SU-DHL-6 (cell line): ENCODE measurements at regions not wholly inside any gene's neighbourhood (a gene's known extent, or its start where the extent isn't known, plus 50 kb on each side); places are given as distances from the start of the nearest gene placed in this dataset.

Experiments
- H2AFZ ChIP-seq: fragments of 200-600 bp; sonication (generic); 2 replicates; pipeline ENCODE4 v1.6.1; 2014; ENCODE audit warnings: low read depth, mild to moderate bottlenecking, moderate library complexity, mixed read lengths, antibody characterized with exemption, low read length; ENCODE audit not compliant: severe bottlenecking
- H3F3A ChIP-seq: fragments of 200-600 bp; shearing (Covaris generic); 2 replicates; pipeline ENCODE4 v1.6.0; 2016; ENCODE audit warnings: antibody characterized with exemption, mild to moderate bottlenecking; ENCODE audit not compliant: insufficient read depth
- H3K27ac ChIP-seq: fragments of 200-600 bp; sonication (generic); 2 replicates; pipeline ENCODE4 v1.5.1; 2016; ENCODE audit warnings: low read depth, mild to moderate bottlenecking, low read length, moderate library complexity, mixed read lengths
- H3K27me3 ChIP-seq: fragments of 200-600 bp; sonication (generic), shearing (Covaris generic); 2 replicates; pipeline ENCODE4 v1.6.0; 2014; ENCODE audit warnings: mild to moderate bottlenecking, low read length
- H3K36me3 ChIP-seq: fragments of 200-600 bp; sonication (generic); 2 replicates; pipeline ENCODE4 v1.6.1; 2014; ENCODE audit warnings: mild to moderate bottlenecking, low read length, mixed read lengths
- H3K4me2 ChIP-seq: fragments of 300-600, 200-600 bp; shearing (Covaris generic), sonication (generic); 2 replicates; pipeline ENCODE4 v1.6.0; 2014; ENCODE audit warnings: low read length, low read depth, mild to moderate bottlenecking; ENCODE audit not compliant: poor library complexity, severe bottlenecking
- H3K4me3 ChIP-seq: fragments of 200-600 bp; sonication (generic); 2 replicates; pipeline ENCODE4 v1.5.1; 2014; ENCODE audit warnings: antibody characterized with exemption, low read length, mild to moderate bottlenecking, mixed read lengths; ENCODE audit not compliant: insufficient read depth, poor library complexity, severe bottlenecking
- H3K79me2 ChIP-seq: fragments of 200-600 bp; sonication (generic); 2 replicates; pipeline ENCODE4 v1.6.1; 2014; ENCODE audit warnings: mild to moderate bottlenecking, low read length, moderate library complexity; ENCODE audit not compliant: insufficient read depth
- H3K9ac ChIP-seq: fragments of 200-600 bp; sonication (generic); 2 replicates; pipeline ENCODE4 v1.7.0; 2014; ENCODE audit warnings: mild to moderate bottlenecking, low read length
- H3K9me2 ChIP-seq: fragments of 200-600 bp; sonication (generic); replicated peaks from 2 replicates; pipeline ENCODE4 v1.6.1; 2014; ENCODE audit warnings: low read length; ENCODE audit not compliant: insufficient read depth
- H3K9me3 ChIP-seq: fragments of 200-600 bp; sonication (generic); 2 replicates; pipeline ENCODE4 v1.6.1; 2014; ENCODE audit warnings: low read length, mixed read lengths; ENCODE audit not compliant: insufficient read depth
- H4K20me1 ChIP-seq: fragments of 200-600 bp; sonication (generic); 2 replicates; pipeline ENCODE4 v1.6.1; 2014; ENCODE audit warnings: low read depth, mild to moderate bottlenecking, antibody characterized with exemption, low read length, moderate library complexity, mixed read lengths
- CTCF ChIP-seq: fragments of 200-600 bp; sonication (generic); IDR thresholded peaks from one replicate; pipeline ENCODE4 v1.5.1; 2017; ENCODE audit warnings: antibody characterized with exemption, mild to moderate bottlenecking, low read length, moderate library complexity; ENCODE audit not compliant: insufficient read depth, poor library complexity, severe bottlenecking
- EZH2phosphoT487 ChIP-seq: fragments of 200-600 bp; sonication (generic), shearing (Covaris generic); conservative IDR thresholded peaks from 2 replicates; pipeline ENCODE4 v1.6.1; 2018; ENCODE audit warnings: mild to moderate bottlenecking, antibody characterized with exemption, low read length, moderate library complexity, mixed read lengths

- TF ChIP-seq EZH2phosphoT487 (no peak), CTCF (no peak)
- no peaks in the 10 kb centered on the region for H3K27me3 ChIP-seq
- no peak overlapping the region for H3K27ac ChIP-seq
- H3K9me2 ChIP-seq: no peaks in the 10 kb centered on the region
- no peaks in the 10 kb centered on the region for H4K20me1 ChIP-seq
- no peak overlapping the region for H3K9ac ChIP-seq
- no peaks in the 10 kb centered on the region for H3K79me2 ChIP-seq
- H3K9me3 ChIP-seq: no peaks in the 10 kb centered on the region
- H2AFZ ChIP-seq: no peak overlapping the region
- H3K4me3 ChIP-seq: no peak overlapping the region
- H3F3A ChIP-seq: no peaks in the 10 kb centered on the region
- no peak overlapping the region for H3K4me2 ChIP-seq
- no peaks in the 10 kb centered on the region for H3K36me3 ChIP-seq
Observed at GRCh38 chr1:5717031-5717682, 275.1 kb downstream of the NPHP4 start.

- Histone ChIP-seq H3K9me3 (no peaks in the 10 kb centered on the region), H3F3A (no peaks in the 10 kb centered on the region), H3K4me2 (no peak overlapping the region), H3K27ac (no peak overlapping the region), H3K79me2 (no peaks in the 10 kb centered on the region), H3K4me3 (no peak overlapping the region), H3K27me3 (no peaks in the 10 kb centered on the region), H3K9me2 (no peaks in the 10 kb centered on the region), H3K9ac (no peak overlapping the region), H3K36me3 (no peaks in the 10 kb centered on the region), H2AFZ (no peak overlapping the region), H4K20me1 (no peaks in the 10 kb centered on the region)
- TF ChIP-seq EZH2phosphoT487 (no peak), CTCF (no peak)
Observed at GRCh38 chr1:5716126-5716525, 276.1 kb downstream of the NPHP4 start.

- Histone ChIP-seq H3K27me3 (no peaks in the 10 kb centered on the region), H3K4me3 (no peak overlapping the region), H3K9me3 (no peaks in the 10 kb centered on the region), H3K9me2 (no peaks in the 10 kb centered on the region), H3K27ac (no peak overlapping the region), H2AFZ (no peak overlapping the region), H3K9ac (no peak overlapping the region), H3K4me2 (no peak overlapping the region), H3K79me2 (no peaks in the 10 kb centered on the region), H4K20me1 (no peaks in the 10 kb centered on the region), H3F3A (no peaks in the 10 kb centered on the region), H3K36me3 (no peaks in the 10 kb centered on the region)
- TF ChIP-seq EZH2phosphoT487 (no peak), CTCF (no peak)
Observed at GRCh38 chr1:5713101-5714010, 278.9 kb downstream of the NPHP4 start.
